ENCODE measurements at regions not wholly inside any gene's neighbourhood (a gene's known extent, or its start where the extent isn't known, plus 50 kb on each side); places are given as distances from the start of the nearest gene placed in this dataset.

GRCh38 chr14:56860441-56860840 is 50.2 kb upstream of the OTX2 start:
- Histone ChIP-seq H3K4me2 (ENCODE audit: low read depth, low read length) (no peak overlapping the region), H3K9ac (ENCODE audit: insufficient read depth, low read depth, low read length) (no peak overlapping the region), H4K20me1 (ENCODE audit: insufficient read depth, low read length) (no peaks in the 10 kb centered on the region; the same call in 1 of the 2 replicates), H3K4me3 (replicated peaks in 1 of 3; ENCODE audit: insufficient read depth in 1 of 3, low read depth in 2 of 3, low read length in 3 of 3) (no peak overlapping the region), H3K9me3 (ENCODE audit: low read length) (no peaks in the 10 kb centered on the region), H3K27ac (ENCODE audit: extremely low read length, insufficient read depth, low read length) (no peak overlapping the region), H2AFZ (ENCODE audit: low read length) (no peak overlapping the region), H3K4me1 (ENCODE audit: insufficient read depth, low read length) (no peaks in the 10 kb centered on the region; the same call in 1 of the 2 replicates), H3K27me3 (ENCODE audit: control insufficient read depth in 1 of 2, insufficient read depth in 2 of 2, low read length in 2 of 2) (peaks cover 0 to 5% of the 10 kb centered on the region in 2 experiments; a peak in 2 of 5 replicates), H3K36me3 (replicated peaks in 1 of 2; ENCODE audit: control insufficient read depth in 1 of 2, insufficient read depth in 2 of 2, low read length in 2 of 2) (no peaks in the 10 kb centered on the region), H3K79me2 (ENCODE audit: insufficient read depth, low read length) (no peaks in the 10 kb centered on the region)
- no TSS peak for BruUV-seq (replicated peaks)
- ChIA-PET CTCF (ENCODE audit: low intra/inter-chr PET ratio, low total read pairs) (no interaction called here), POLR2A (no interaction called here)
- in situ Hi-C loops (cut with HindIII; ENCODE audit: extremely low pct_ligation_motif_present, low pct_unique_long_range_greater_than_20kb) = no loop called here
- intact Hi-C loops (cut with micrococcal nuclease; ENCODE audit: unreplicated experiment) = no loop called here
- no peak for FAIRE-seq
- TF ChIP-seq SNAPC4 (CRISPR knock-in tag; IDR thresholded peaks at IDR 0.05) (no peak), ZKSCAN5 (CRISPR knock-in tag; IDR thresholded peaks at IDR 0.05) (no peak), RXRB (CRISPR knock-in tag; IDR thresholded peaks at IDR 0.05; ENCODE audit: borderline replicate concordance) (no peak), FIP1L1 (IDR thresholded peaks at IDR 0.05; ENCODE audit: borderline replicate concordance, insufficient read depth, low read depth, low read length) (no peak), MBD4 (IDR thresholded peaks at IDR 0.05; ENCODE audit: borderline replicate concordance, low read length) (no peak), ATM (IDR thresholded peaks at IDR 0.05; ENCODE audit: borderline replicate concordance) (no peak), SNAI1 (CRISPR knock-in tag; IDR thresholded peaks at IDR 0.05; ENCODE audit: borderline replicate concordance) (no peak), ZFP90 (CRISPR knock-in tag; IDR thresholded peaks at IDR 0.05; ENCODE audit: borderline replicate concordance) (no peak)
- TF ChIP-seq, protein P1, sequence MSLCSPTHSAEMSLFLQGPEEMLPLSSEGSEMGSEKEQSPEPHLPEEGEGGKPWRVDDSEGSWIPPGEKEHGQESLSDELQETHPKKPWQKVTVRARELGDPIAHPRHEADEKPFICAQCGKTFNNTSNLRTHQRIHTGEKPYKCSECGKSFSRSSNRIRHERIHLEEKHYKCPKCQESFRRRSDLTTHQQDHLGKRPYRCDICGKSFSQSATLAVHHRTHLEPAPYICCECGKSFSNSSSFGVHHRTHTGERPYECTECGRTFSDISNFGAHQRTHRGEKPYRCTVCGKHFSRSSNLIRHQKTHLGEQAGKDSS (CRISPR knock-in tag; IDR thresholded peaks at IDR 0.05; ENCODE audit: borderline replicate concordance, low read depth) = no peak
- TF ChIP-seq, protein P2, sequence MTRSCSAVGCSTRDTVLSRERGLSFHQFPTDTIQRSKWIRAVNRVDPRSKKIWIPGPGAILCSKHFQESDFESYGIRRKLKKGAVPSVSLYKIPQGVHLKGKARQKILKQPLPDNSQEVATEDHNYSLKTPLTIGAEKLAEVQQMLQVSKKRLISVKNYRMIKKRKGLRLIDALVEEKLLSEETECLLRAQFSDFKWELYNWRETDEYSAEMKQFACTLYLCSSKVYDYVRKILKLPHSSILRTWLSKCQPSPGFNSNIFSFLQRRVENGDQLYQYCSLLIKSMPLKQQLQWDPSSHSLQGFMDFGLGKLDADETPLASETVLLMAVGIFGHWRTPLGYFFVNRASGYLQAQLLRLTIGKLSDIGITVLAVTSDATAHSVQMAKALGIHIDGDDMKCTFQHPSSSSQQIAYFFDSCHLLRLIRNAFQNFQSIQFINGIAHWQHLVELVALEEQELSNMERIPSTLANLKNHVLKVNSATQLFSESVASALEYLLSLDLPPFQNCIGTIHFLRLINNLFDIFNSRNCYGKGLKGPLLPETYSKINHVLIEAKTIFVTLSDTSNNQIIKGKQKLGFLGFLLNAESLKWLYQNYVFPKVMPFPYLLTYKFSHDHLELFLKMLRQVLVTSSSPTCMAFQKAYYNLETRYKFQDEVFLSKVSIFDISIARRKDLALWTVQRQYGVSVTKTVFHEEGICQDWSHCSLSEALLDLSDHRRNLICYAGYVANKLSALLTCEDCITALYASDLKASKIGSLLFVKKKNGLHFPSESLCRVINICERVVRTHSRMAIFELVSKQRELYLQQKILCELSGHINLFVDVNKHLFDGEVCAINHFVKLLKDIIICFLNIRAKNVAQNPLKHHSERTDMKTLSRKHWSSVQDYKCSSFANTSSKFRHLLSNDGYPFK (CRISPR knock-in tag; IDR thresholded peaks at IDR 0.05; ENCODE audit: borderline replicate concordance) = no peak
- no peak for ATAC-seq
- DNase-seq (ENCODE audit: low spot score) = no peak
- WGBS (ENCODE audit: low lambda C conversion rate) = 0% methylated on average over 4 of the region's 4 CpGs

Measured in HepG2 (cell line).